Retinal pigment epithelial cell (primary cell): ENCODE measurements at regions not wholly inside any gene's neighbourhood (a gene's known extent, or its start where the extent isn't known, plus 50 kb on each side); places are given as distances from the start of the nearest gene placed in this dataset.

Experiments
- DNase-seq: peaks from one replicate; pipeline ENCODE4 v3.0.0-alpha.2; 2010; ENCODE audit warnings: low read depth
- H3K4me3 ChIP-seq: 2 replicates; pipeline ENCODE4 v1.5.1; 2011; ENCODE audit warnings: mild to moderate bottlenecking, low read length, control low read depth, moderate library complexity
- CTCF ChIP-seq: conservative IDR thresholded peaks from 2 replicates; pipeline ENCODE4 v1.5.1; 2011; ENCODE audit warnings: low read depth, low read length, control low read depth, inconsistent platforms

GRCh38 chr7:41167836-41168235 is 535.1 kb downstream of the INHBA start:
- no peak for DNase-seq
- no peak for TF ChIP-seq CTCF
- no peak overlapping the region for H3K4me3 ChIP-seq

- peak; percentile 56 for DNase-seq
- H3K4me3 ChIP-seq = no peak overlapping the region
- no peak for TF ChIP-seq CTCF
Measured at GRCh38 chr7:41164440-41164839, 538.5 kb downstream of the INHBA start.

GRCh38 chr7:41163991-41164390 is 538.9 kb downstream of the INHBA start:
- no peak overlapping the region for H3K4me3 ChIP-seq
- TF ChIP-seq CTCF = no peak
- DNase-seq = no peak

GRCh38 chr7:41162612-41163011 is 540.3 kb downstream of the INHBA start:
- no peak overlapping the region for H3K4me3 ChIP-seq
- no peak for TF ChIP-seq CTCF
- DNase-seq = no peak

- no peak overlapping the region for H3K4me3 ChIP-seq
- DNase-seq = no peak
- TF ChIP-seq CTCF = no peak
Measured at GRCh38 chr7:41161041-41161587, 541.8 kb downstream of the INHBA start.

- no peak for TF ChIP-seq CTCF
- DNase-seq = no peak
- H3K4me3 ChIP-seq = no peak overlapping the region
Measured at GRCh38 chr7:41156268-41156667, 546.6 kb downstream of the INHBA start.

- no peak for DNase-seq
- H3K4me3 ChIP-seq = no peak overlapping the region
- no peak for TF ChIP-seq CTCF
Measured at GRCh38 chr7:41153268-41153667, 549.6 kb downstream of the INHBA start.
